ENCODE measurements at regions not wholly inside any gene's neighbourhood (a gene's known extent, or its start where the extent isn't known, plus 50 kb on each side); places are given as distances from the start of the nearest gene placed in this dataset.

GRCh38 chr11:80569832-80570231, 1129.0 kb upstream of the TENM4 start:
- Histone ChIP-seq H3K4me1 (no peaks in the 10 kb centered on the region), H3K36me3 (no peaks in the 10 kb centered on the region), H3K9me3 (no peaks in the 10 kb centered on the region), H3K27me3 (no peaks in the 10 kb centered on the region), H3K27ac (no peak overlapping the region), H3K4me3 (no peak overlapping the region)
- intact Hi-C loops (cut with DNase I; ENCODE audit: low total_unique reads) (no loop called here), in situ Hi-C loops (cut with MboI; ENCODE audit: low sequenced_read_pairs in 4 of 4) (no loop called here)
- ATAC-seq (no peak), DNase-seq (no peak)
- TF ChIP-seq POLR2A (IDR thresholded peaks at IDR 0.05) (no peak), CTCF (IDR thresholded peaks at IDR 0.05 in 4 of 5, conservative IDR thresholded peaks at IDR 0.05 in 1 of 5) (no peak)

- Histone ChIP-seq H3K36me3 (no peaks in the 10 kb centered on the region), H3K27me3 (no peaks in the 10 kb centered on the region), H3K4me1 (no peaks in the 10 kb centered on the region), H3K4me3 (no peak overlapping the region), H3K27ac (no peak overlapping the region), H3K9me3 (no peaks in the 10 kb centered on the region)
- in situ Hi-C loops (cut with MboI; ENCODE audit: low sequenced_read_pairs in 4 of 4), result no loop called here
- TF ChIP-seq POLR2A (IDR thresholded peaks at IDR 0.05) (no peak), CTCF (IDR thresholded peaks at IDR 0.05 in 4 of 5, conservative IDR thresholded peaks at IDR 0.05 in 1 of 5) (no peak)
- intact Hi-C loops (cut with DNase I; ENCODE audit: low total_unique reads), result no loop called here
- DNase-seq (no peak), ATAC-seq (no peak)
Observed at GRCh38 chr11:80565231-80565630, 1124.4 kb upstream of the TENM4 start.

GRCh38 chr11:80562523-80563125, 1121.8 kb upstream of the TENM4 start:
- TF ChIP-seq CTCF (IDR thresholded peaks at IDR 0.05 in 4 of 5, conservative IDR thresholded peaks at IDR 0.05 in 1 of 5) (no peak), POLR2A (IDR thresholded peaks at IDR 0.05) (no peak)
- intact Hi-C loops (cut with DNase I; ENCODE audit: low total_unique reads), result no loop called here
- H3K36me3 ChIP-seq, result no peaks in the 10 kb centered on the region
- H3K27me3 ChIP-seq, result no peaks in the 10 kb centered on the region
- no peaks in the 10 kb centered on the region for H3K4me1 ChIP-seq
- in situ Hi-C loops (cut with MboI; ENCODE audit: low sequenced_read_pairs in 4 of 4), result no loop called here
- no peak for ATAC-seq
- no peak overlapping the region for H3K4me3 ChIP-seq
- H3K27ac ChIP-seq, result no peak overlapping the region
- no peak for DNase-seq
- H3K9me3 ChIP-seq, result no peaks in the 10 kb centered on the region

GRCh38 chr11:80559942-80560341, 1119.1 kb upstream of the TENM4 start:
- in situ Hi-C loops (cut with MboI; ENCODE audit: low sequenced_read_pairs in 4 of 4) (no loop called here), intact Hi-C loops (cut with DNase I; ENCODE audit: low total_unique reads) (no loop called here)

More at GRCh38 chr11:80559942-80560341, 1119.1 kb upstream of the TENM4 start:
- Histone ChIP-seq H3K27ac (no peak overlapping the region), H3K4me1 (no peaks in the 10 kb centered on the region), H3K36me3 (no peaks in the 10 kb centered on the region), H3K9me3 (no peaks in the 10 kb centered on the region), H3K4me3 (no peak overlapping the region), H3K27me3 (no peaks in the 10 kb centered on the region)
- TF ChIP-seq POLR2A (IDR thresholded peaks at IDR 0.05) (no peak), CTCF (IDR thresholded peaks at IDR 0.05 in 4 of 5, conservative IDR thresholded peaks at IDR 0.05 in 1 of 5) (no peak)
- DNase-seq (no peak), ATAC-seq (no peak)

Measured in gastrocnemius medialis (tissue), 4 donors.